CD14-positive monocyte (primary cell): ENCODE measurements at regions not wholly inside any gene's neighbourhood (a gene's known extent, or its start where the extent isn't known, plus 50 kb on each side); places are given as distances from the start of the nearest gene placed in this dataset.

Source experiments
- DNase-seq, 3 donors: peaks; one replicate each; pipeline ENCODE4 v3.0.0-alpha.2; 2011 to 2022
- H2AFZ ChIP-seq: 2 replicates; pipeline ENCODE4 v1.6.0; 2012; ENCODE audit warnings: mild to moderate bottlenecking, low read depth, low read length, inconsistent platforms; ENCODE audit not compliant: insufficient read depth, poor library complexity, severe bottlenecking
- H3K27ac ChIP-seq, 2 donors: 1 replicate in 1 of 2; 2 replicates in 1 of 2; pipeline ENCODE4 v1.5.1; 2012 to 2013; ENCODE audit warnings: low read length in 2 of 2, control low read depth in 1 of 2, inconsistent platforms in 1 of 2, low read depth in 1 of 2, mild to moderate bottlenecking in 1 of 2
- H3K27me3 ChIP-seq, 2 donors: one replicate each; pipeline versions ENCODE4 v1.6.0 to v1.6.1; 2011 to 2013; ENCODE audit warnings: low read length in 2 of 2; ENCODE audit not compliant: control insufficient read depth in 2 of 2, insufficient read depth in 2 of 2
- H3K36me3 ChIP-seq, 2 donors: replicated peaks in 1 of 2; 1 replicate in 1 of 2; 2 replicates in 1 of 2; pipeline versions ENCODE4 v1.5.1 to v1.6.1; 2012 to 2013; ENCODE audit warnings: low read length in 2 of 2, control low read depth in 1 of 2, inconsistent platforms in 1 of 2, mild to moderate bottlenecking in 1 of 2; ENCODE audit not compliant: insufficient read depth in 2 of 2, control insufficient read depth in 1 of 2
- H3K4me1 ChIP-seq, 2 donors: 1 replicate in 1 of 2; 2 replicates in 1 of 2; pipeline versions ENCODE4 v1.5.1 to v1.6.1; 2012 to 2013; ENCODE audit warnings: low read length in 2 of 2, control low read depth in 1 of 2, inconsistent platforms in 1 of 2, mild to moderate bottlenecking in 1 of 2, moderate library complexity in 1 of 2; ENCODE audit not compliant: insufficient read depth in 2 of 2, control insufficient read depth in 1 of 2
- H3K4me2 ChIP-seq: replicated peaks from 2 replicates; pipeline ENCODE3; 2012; ENCODE audit warnings: low read length, moderate library complexity, mild to moderate bottlenecking; ENCODE audit not compliant: poor library complexity, severe bottlenecking; ENCODE audit errors: extremely low read depth
- H3K4me3 ChIP-seq, 3 experiments: fragments of 200-600 bp in 1 of 3; sonication (generic) in 1 of 3; replicated peaks in 1 of 3; 1 replicate in 2 of 3; 2 replicates in 1 of 3; pipeline ENCODE4 v1.5.1; 2011 to 2013; ENCODE audit warnings: low read length in 3 of 3, mild to moderate bottlenecking in 3 of 3, control low read depth in 2 of 3, low read depth in 2 of 3, inconsistent platforms in 1 of 3, moderate library complexity in 1 of 3
- H3K79me2 ChIP-seq: 2 replicates; pipeline ENCODE4 v1.6.0; 2012; ENCODE audit warnings: mild to moderate bottlenecking, control low read depth, inconsistent platforms, low read length, moderate library complexity; ENCODE audit not compliant: insufficient read depth
- H3K9ac ChIP-seq: 2 replicates; pipeline ENCODE4 v1.6.0; 2017; ENCODE audit warnings: low read length, mild to moderate bottlenecking; ENCODE audit not compliant: insufficient read depth, poor library complexity, severe bottlenecking
- H3K9me3 ChIP-seq, 2 donors: replicated peaks in 1 of 2; 1 replicate in 1 of 2; 2 replicates in 1 of 2; pipeline versions ENCODE4 v1.5.1 to v1.6.1; 2012 to 2013; ENCODE audit warnings: low read length in 2 of 2, control low read depth in 1 of 2; ENCODE audit not compliant: control insufficient read depth in 1 of 2, insufficient read depth in 1 of 2
- H4K20me1 ChIP-seq: 2 replicates; pipeline ENCODE4 v1.6.0; 2012; ENCODE audit warnings: mild to moderate bottlenecking, low read length, control low read depth, moderate library complexity; ENCODE audit not compliant: insufficient read depth
- H3K27ac Mint-ChIP-seq, 7 donors: one replicate each; pipeline ENCODE4 v1.8.0; 2020; ENCODE audit warnings: mild to moderate bottlenecking in 7 of 7, mixed read lengths in 7 of 7, moderate library complexity in 6 of 7, inconsistent platforms in 2 of 7
- H3K27me3 Mint-ChIP-seq, 3 donors: one replicate each; pipeline ENCODE4 v1.8.0; 2021 to 2022; ENCODE audit warnings: low read depth in 3 of 3, mild to moderate bottlenecking in 3 of 3, mixed read lengths in 3 of 3, moderate library complexity in 3 of 3, inconsistent platforms in 1 of 3
- H3K36me3 Mint-ChIP-seq, 2 donors: one replicate each; pipeline ENCODE4 v1.8.0; 2020; ENCODE audit warnings: mixed read lengths in 2 of 2, inconsistent platforms in 1 of 2, mild to moderate bottlenecking in 1 of 2
- H3K4me1 Mint-ChIP-seq: one replicate; pipeline ENCODE4 v1.8.0; 2020; ENCODE audit warnings: mild to moderate bottlenecking, mixed read lengths
- H3K4me3 Mint-ChIP-seq, 2 donors: one replicate each; pipeline ENCODE4 v1.8.0; 2020; ENCODE audit warnings: mild to moderate bottlenecking in 2 of 2, mixed read lengths in 2 of 2, moderate library complexity in 1 of 2
- H3K9me3 Mint-ChIP-seq, 7 donors: one replicate each; pipeline ENCODE4 v1.8.0; 2020 to 2022; ENCODE audit warnings: mixed read lengths in 7 of 7, mild to moderate bottlenecking in 6 of 7, moderate library complexity in 6 of 7, inconsistent platforms in 2 of 7
- CTCF ChIP-seq: fragments of 200-600 bp; IDR thresholded peaks from one replicate; pipeline ENCODE4 v1.8.0; 2022; ENCODE audit warnings: antibody characterized with exemption, mild to moderate bottlenecking
- WGBS: methylation state at CpG from one replicate; pipeline ENCODE4 v1.1.5; 2013; ENCODE audit warnings: missing lambda C conversion rate; ENCODE audit not compliant: insufficient coverage; 5-methylcytosine and 5-hydroxymethylcytosine counted together
- intact Hi-C, 2 donors: fragments of 100-400 bp; cut with micrococcal nuclease; formaldehyde crosslinking; loops; one replicate each; pipeline versions ENCODE4 v1.15.0 to v1.15.1; 2023

- H3K79me2 ChIP-seq, result no peaks in the 10 kb centered on the region
- TF ChIP-seq CTCF, result no peak
- no peaks in the 10 kb centered on the region for H3K4me1 ChIP-seq
- no peak overlapping the region for H3K4me3 ChIP-seq
- Mint-ChIP-seq H3K4me1 (no peaks in the 10 kb centered on the region), H3K4me3 (no peak overlapping the region), H3K27me3 (peaks cover 0 to 3% (median 2%) of the 10 kb centered on the region in 3 donors), H3K27ac (no peak overlapping the region), H3K9me3 (peaks cover 0 to 29% (median 14%) of the 10 kb centered on the region in 7 donors), H3K36me3 (no peaks in the 10 kb centered on the region)
- no peak overlapping the region for H2AFZ ChIP-seq
- no peak for DNase-seq
- 25% methylated on average over 1 of the region's 3 CpGs for WGBS
- H3K9me3 ChIP-seq, result peaks cover 4 to 36% of the 10 kb centered on the region in 2 donors
- no peak overlapping the region for H3K9ac ChIP-seq
- no peaks in the 10 kb centered on the region for H3K36me3 ChIP-seq
- intact Hi-C loops, result no loop called here
- no peaks in the 10 kb centered on the region for H3K27me3 ChIP-seq
- H3K27ac ChIP-seq, result no peak overlapping the region
- H4K20me1 ChIP-seq, result no peaks in the 10 kb centered on the region
- no peak overlapping the region for H3K4me2 ChIP-seq
Measured at GRCh38 chr18:14925281-14925709, 177.3 kb downstream of the ANKRD30B start.

- Histone ChIP-seq H2AFZ (no peak overlapping the region), H3K79me2 (no peaks in the 10 kb centered on the region), H3K9me3 (peaks cover 0 to 25% of the 10 kb centered on the region in 2 donors), H4K20me1 (no peaks in the 10 kb centered on the region), H3K4me3 (no peak overlapping the region), H3K27ac (no peak overlapping the region), H3K9ac (no peak overlapping the region), H3K27me3 (no peaks in the 10 kb centered on the region), H3K36me3 (no peaks in the 10 kb centered on the region), H3K4me2 (no peak overlapping the region), H3K4me1 (no peaks in the 10 kb centered on the region)
- H3K27ac Mint-ChIP-seq, result no peak overlapping the region
- no peak for DNase-seq
- WGBS, result 80% methylated on average over 1 of the region's 3 CpGs
- H3K4me1 Mint-ChIP-seq, result no peaks in the 10 kb centered on the region
- peaks cover 0 to 3% (median 2%) of the 10 kb centered on the region in 3 donors for H3K27me3 Mint-ChIP-seq
- intact Hi-C loops, result no loop called here
- TF ChIP-seq CTCF, result no peak
- H3K36me3 Mint-ChIP-seq, result no peaks in the 10 kb centered on the region
- H3K9me3 Mint-ChIP-seq, result peaks cover 0 to 13% (median 5%) of the 10 kb centered on the region in 7 donors
- no peak overlapping the region for H3K4me3 Mint-ChIP-seq
Measured at GRCh38 chr18:14927701-14928100, 179.7 kb downstream of the ANKRD30B start.
